Activated CD4-positive, alpha-beta T cell treated with anti-CD3 and anti-CD28 coated beads, Interleukin-2, amount 50 U/mL, for 4 hours (primary cell): ENCODE measurements at regions not wholly inside any gene's neighbourhood (a gene's known extent, or its start where the extent isn't known, plus 50 kb on each side); places are given as distances from the start of the nearest gene placed in this dataset.

ENCODE experiments used
- DNase-seq, 2 experiments: peaks; one replicate each; pipeline ENCODE4 v3.0.0-alpha.2; 2020

- DNase-seq, result no peak
Observed at GRCh38 chr2:204332706-204333105, 212.6 kb upstream of the PARD3B start.

GRCh38 chr2:204333861-204334260 lies 211.4 kb upstream of the PARD3B start:
- no peak for DNase-seq

GRCh38 chr2:204335451-204336058 lies 209.7 kb upstream of the PARD3B start:
- DNase-seq, result no peak

GRCh38 chr2:204336153-204336744 lies 209.0 kb upstream of the PARD3B start:
- DNase-seq, result no peak

GRCh38 chr2:204337638-204338037 lies 207.6 kb upstream of the PARD3B start:
- DNase-seq, result no peak

- no peak for DNase-seq
Observed at GRCh38 chr2:204339212-204339715, 206.0 kb upstream of the PARD3B start.

GRCh38 chr2:204340511-204340910 lies 204.8 kb upstream of the PARD3B start:
- DNase-seq, result no peak

- DNase-seq, result no peak
Observed at GRCh38 chr2:204341887-204342276, 203.4 kb upstream of the PARD3B start.

- DNase-seq, result no peak
Observed at GRCh38 chr2:204343685-204344084, 201.6 kb upstream of the PARD3B start.

GRCh38 chr2:204344119-204344518 lies 201.2 kb upstream of the PARD3B start:
- DNase-seq, result no peak

GRCh38 chr2:204346906-204347305 lies 198.4 kb upstream of the PARD3B start:
- DNase-seq, result no peak

GRCh38 chr2:204353823-204354222 lies 191.5 kb upstream of the PARD3B start:
- DNase-seq, result no peak

- DNase-seq, result no peak
Observed at GRCh38 chr2:204354442-204354856, 190.8 kb upstream of the PARD3B start.

GRCh38 chr2:204355688-204356087 lies 189.6 kb upstream of the PARD3B start:
- no peak for DNase-seq

GRCh38 chr2:204356151-204356641 lies 189.1 kb upstream of the PARD3B start:
- DNase-seq, result no peak

GRCh38 chr2:204357286-204357685 lies 188.0 kb upstream of the PARD3B start:
- no peak for DNase-seq

- no peak for DNase-seq
Observed at GRCh38 chr2:204359076-204359475, 186.2 kb upstream of the PARD3B start.

- no peak for DNase-seq
Observed at GRCh38 chr2:204360218-204361007, 184.9 kb upstream of the PARD3B start.

GRCh38 chr2:204361738-204362137 lies 183.5 kb upstream of the PARD3B start:
- no peak for DNase-seq

GRCh38 chr2:204362581-204362980 lies 182.7 kb upstream of the PARD3B start:
- no peak for DNase-seq

GRCh38 chr2:204363513-204363912 lies 181.8 kb upstream of the PARD3B start:
- no peak for DNase-seq

- DNase-seq, result no peak
Observed at GRCh38 chr2:204364860-204365535, 180.3 kb upstream of the PARD3B start.

- no peak for DNase-seq
Observed at GRCh38 chr2:204365811-204366210, 179.5 kb upstream of the PARD3B start.
